T-helper 2 cell treated with Interferon-gamma antibody and Interleukin-4, amounts not matched to agents 5 μg/mL and 100 μg/mL, for 36 hours (primary cell): ENCODE measurements at regions not wholly inside any gene's neighbourhood (a gene's known extent, or its start where the extent isn't known, plus 50 kb on each side); places are given as distances from the start of the nearest gene placed in this dataset.

Experiments
- DNase-seq: peaks from one replicate; pipeline ENCODE4 v3.0.0; 2021; ENCODE audit warnings: low spot score
- H3K27ac Mint-ChIP-seq: one replicate; pipeline ENCODE4 v1.8.0; 2021; ENCODE audit warnings: mild to moderate bottlenecking, mixed read lengths
- H3K27me3 Mint-ChIP-seq: one replicate; pipeline ENCODE4 v1.8.0; 2021; ENCODE audit warnings: low read depth, mixed read lengths
- H3K36me3 Mint-ChIP-seq: one replicate; pipeline ENCODE4 v1.8.0; 2021; ENCODE audit warnings: low read depth, mixed read lengths
- H3K4me1 Mint-ChIP-seq: one replicate; pipeline ENCODE4 v1.8.0; 2021; ENCODE audit warnings: low read depth, mixed read lengths
- H3K4me3 Mint-ChIP-seq: one replicate; pipeline ENCODE4 v1.8.0; 2022; ENCODE audit warnings: mild to moderate bottlenecking, moderate library complexity, mixed read lengths
- H3K9me3 Mint-ChIP-seq: one replicate; pipeline ENCODE4 v1.8.0; 2021; ENCODE audit warnings: mixed read lengths

DNA sequence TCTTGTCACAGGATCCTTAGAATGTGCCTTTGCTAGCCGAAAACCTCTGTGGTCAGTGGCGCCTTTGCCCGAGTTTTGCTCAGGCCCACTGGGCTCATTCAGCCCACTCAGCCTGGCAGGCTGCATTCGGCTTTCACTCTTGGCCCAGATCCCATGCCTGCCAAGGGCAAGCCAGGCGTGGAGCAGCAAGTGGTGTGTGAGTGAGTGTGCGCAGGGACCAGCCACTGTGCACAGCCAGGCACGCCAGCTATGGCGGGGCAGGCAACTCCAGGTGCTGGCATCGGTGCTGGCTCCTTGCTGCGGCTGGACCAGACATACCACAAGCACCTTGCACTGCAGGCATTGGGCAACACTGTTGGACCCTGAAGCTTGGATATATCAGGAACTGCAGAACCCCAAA, 1145.1 kb upstream of the NCAM2 start:
- Mint-ChIP-seq H3K27me3 (no peaks in the 10 kb centered on the region), H3K36me3 (no peaks in the 10 kb centered on the region), H3K4me3 (no peak overlapping the region), H3K27ac (no peak overlapping the region), H3K9me3 (peaks cover 45% of the 10 kb centered on the region), H3K4me1 (no peaks in the 10 kb centered on the region)
- no peak for DNase-seq

GRCh38 chr21:19853709-19854575, 1144.3 kb upstream of the NCAM2 start:
- no peaks in the 10 kb centered on the region for H3K27me3 Mint-ChIP-seq
- no peaks in the 10 kb centered on the region for H3K36me3 Mint-ChIP-seq
- H3K9me3 Mint-ChIP-seq: peaks cover 45% of the 10 kb centered on the region
- H3K4me3 Mint-ChIP-seq: no peak overlapping the region
- no peak for DNase-seq
- H3K27ac Mint-ChIP-seq: no peak overlapping the region
- H3K4me1 Mint-ChIP-seq: no peaks in the 10 kb centered on the region

DNA sequence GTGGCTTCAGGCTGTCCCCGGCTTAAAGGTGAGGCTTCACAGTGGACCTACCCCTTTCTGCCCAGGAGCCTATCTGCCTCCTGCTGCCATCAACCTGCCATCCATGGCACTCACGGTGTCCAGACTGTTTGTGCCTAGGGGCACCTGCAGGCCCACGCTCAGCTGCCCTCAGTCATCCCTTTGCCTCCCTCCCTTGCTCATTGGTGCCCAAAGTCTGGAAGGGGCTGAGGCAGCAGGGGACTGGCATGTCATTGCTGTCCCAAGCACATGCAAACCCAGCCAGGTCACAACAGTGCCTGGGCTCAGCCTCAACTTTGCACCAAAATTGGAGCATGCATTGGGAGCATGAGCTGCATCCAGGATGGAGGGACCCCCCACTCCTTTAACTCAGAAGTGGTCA, 1142.7 kb upstream of the NCAM2 start:
- Mint-ChIP-seq H3K27ac (no peak overlapping the region), H3K4me3 (no peak overlapping the region)
- DNase-seq: no peak

DNA sequence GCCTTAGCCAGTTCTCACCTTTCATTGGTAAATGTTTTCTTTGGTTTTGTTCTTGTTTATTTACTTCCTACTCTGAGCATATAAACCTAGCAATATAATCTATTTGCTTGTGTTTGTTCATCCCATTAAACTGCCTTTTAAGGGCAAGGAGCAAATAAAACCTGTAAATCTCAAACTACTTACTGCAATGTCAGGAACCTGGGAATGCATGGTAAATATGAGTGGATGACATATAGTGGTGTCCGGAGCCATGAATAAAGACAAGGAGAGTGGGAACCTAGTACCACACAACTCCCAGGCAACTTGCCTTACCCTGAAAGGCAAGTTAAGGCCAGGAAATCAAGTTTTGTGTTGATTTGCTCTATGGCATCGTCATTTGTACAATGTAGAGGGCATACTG, 1133.7 kb upstream of the NCAM2 start:
- no peaks in the 10 kb centered on the region for H3K36me3 Mint-ChIP-seq
- H3K27ac Mint-ChIP-seq: no peak overlapping the region
- no peak overlapping the region for H3K4me3 Mint-ChIP-seq
- no peak for DNase-seq
- H3K27me3 Mint-ChIP-seq: no peaks in the 10 kb centered on the region
- H3K4me1 Mint-ChIP-seq: no peaks in the 10 kb centered on the region
- peaks cover 37% of the 10 kb centered on the region for H3K9me3 Mint-ChIP-seq

More for the DNA sequence above, 1142.7 kb upstream of the NCAM2 start:
- no peaks in the 10 kb centered on the region for H3K36me3 Mint-ChIP-seq
- H3K4me1 Mint-ChIP-seq: no peaks in the 10 kb centered on the region
- H3K9me3 Mint-ChIP-seq: peaks cover 43% of the 10 kb centered on the region
- no peaks in the 10 kb centered on the region for H3K27me3 Mint-ChIP-seq

DNA sequence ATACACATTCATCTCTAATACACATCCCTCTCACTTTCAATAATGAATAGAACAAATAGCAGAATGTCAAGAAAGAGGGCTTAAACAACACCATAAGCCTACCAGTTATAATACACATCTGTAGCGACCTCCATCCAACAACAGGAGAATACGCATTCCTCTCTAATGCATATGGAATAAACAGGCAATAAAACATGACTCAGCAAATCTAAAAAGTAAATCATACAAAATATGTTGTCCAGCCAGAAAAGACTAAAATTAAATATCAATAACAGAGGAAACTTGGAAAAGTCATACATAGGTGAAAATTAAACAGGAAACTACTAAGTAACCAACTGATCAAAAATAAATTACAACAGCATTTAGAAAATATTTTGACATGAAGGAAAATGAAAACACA, 1127.5 kb upstream of the NCAM2 start:
- H3K4me1 Mint-ChIP-seq: no peaks in the 10 kb centered on the region
- H3K36me3 Mint-ChIP-seq: no peaks in the 10 kb centered on the region
- no peak overlapping the region for H3K27ac Mint-ChIP-seq
- no peak overlapping the region for H3K4me3 Mint-ChIP-seq
- H3K27me3 Mint-ChIP-seq: no peaks in the 10 kb centered on the region
- DNase-seq: no peak
- peaks cover 32% of the 10 kb centered on the region for H3K9me3 Mint-ChIP-seq

GRCh38 chr21:19874521-19874920, 1123.7 kb upstream of the NCAM2 start:
- DNase-seq: no peak
- Mint-ChIP-seq H3K4me1 (no peaks in the 10 kb centered on the region), H3K4me3 (no peak overlapping the region), H3K27ac (no peak overlapping the region), H3K36me3 (no peaks in the 10 kb centered on the region), H3K27me3 (no peaks in the 10 kb centered on the region), H3K9me3 (peaks cover 43% of the 10 kb centered on the region)

GRCh38 chr21:19878133-19878532, 1120.1 kb upstream of the NCAM2 start:
- Mint-ChIP-seq H3K4me1 (no peaks in the 10 kb centered on the region), H3K9me3 (peaks cover 51% of the 10 kb centered on the region), H3K4me3 (no peak overlapping the region), H3K36me3 (no peaks in the 10 kb centered on the region), H3K27ac (no peak overlapping the region), H3K27me3 (no peaks in the 10 kb centered on the region)
- DNase-seq: no peak

GRCh38 chr21:19899645-19900044, 1098.6 kb upstream of the NCAM2 start:
- no peak for DNase-seq
- H3K4me1 Mint-ChIP-seq: no peaks in the 10 kb centered on the region
- no peaks in the 10 kb centered on the region for H3K36me3 Mint-ChIP-seq
- no peaks in the 10 kb centered on the region for H3K27me3 Mint-ChIP-seq
- no peak overlapping the region for H3K27ac Mint-ChIP-seq
- peaks cover 69% of the 10 kb centered on the region for H3K9me3 Mint-ChIP-seq
- H3K4me3 Mint-ChIP-seq: no peak overlapping the region

GRCh38 chr21:19900149-19900548, 1098.1 kb upstream of the NCAM2 start:
- H3K27me3 Mint-ChIP-seq: no peaks in the 10 kb centered on the region
- H3K9me3 Mint-ChIP-seq: peaks cover 66% of the 10 kb centered on the region
- DNase-seq: no peak
- no peak overlapping the region for H3K4me3 Mint-ChIP-seq
- no peaks in the 10 kb centered on the region for H3K36me3 Mint-ChIP-seq
- H3K27ac Mint-ChIP-seq: no peak overlapping the region
- no peaks in the 10 kb centered on the region for H3K4me1 Mint-ChIP-seq

GRCh38 chr21:19908390-19908789, 1089.8 kb upstream of the NCAM2 start:
- Mint-ChIP-seq H3K27ac (no peak overlapping the region), H3K4me1 (no peaks in the 10 kb centered on the region), H3K4me3 (no peak overlapping the region), H3K9me3 (peaks cover 28% of the 10 kb centered on the region), H3K27me3 (no peaks in the 10 kb centered on the region), H3K36me3 (no peaks in the 10 kb centered on the region)
- DNase-seq: no peak

- Mint-ChIP-seq H3K27me3 (no peaks in the 10 kb centered on the region), H3K4me1 (no peaks in the 10 kb centered on the region)
Measured at GRCh38 chr21:19914028-19914427, 1084.2 kb upstream of the NCAM2 start.

GRCh38 chr21:19921211-19921610, 1077.0 kb upstream of the NCAM2 start:
- no peak for DNase-seq
- Mint-ChIP-seq H3K27me3 (no peaks in the 10 kb centered on the region), H3K4me1 (no peaks in the 10 kb centered on the region)

More at GRCh38 chr21:19914028-19914427, 1084.2 kb upstream of the NCAM2 start:
- H3K36me3 Mint-ChIP-seq: no peaks in the 10 kb centered on the region
- no peak overlapping the region for H3K4me3 Mint-ChIP-seq
- no peak for DNase-seq
- H3K27ac Mint-ChIP-seq: no peak overlapping the region
- H3K9me3 Mint-ChIP-seq: peaks cover 18% of the 10 kb centered on the region

GRCh38 chr21:19922122-19922521, 1076.1 kb upstream of the NCAM2 start:
- Mint-ChIP-seq H3K4me1 (no peaks in the 10 kb centered on the region), H3K9me3 (peaks cover 32% of the 10 kb centered on the region), H3K27me3 (no peaks in the 10 kb centered on the region), H3K4me3 (no peak overlapping the region), H3K27ac (no peak overlapping the region), H3K36me3 (no peaks in the 10 kb centered on the region)
- DNase-seq: no peak

More at GRCh38 chr21:19921211-19921610, 1077.0 kb upstream of the NCAM2 start:
- H3K9me3 Mint-ChIP-seq: peaks cover 28% of the 10 kb centered on the region
- no peak overlapping the region for H3K4me3 Mint-ChIP-seq
- no peak overlapping the region for H3K27ac Mint-ChIP-seq
- no peaks in the 10 kb centered on the region for H3K36me3 Mint-ChIP-seq

- Mint-ChIP-seq H3K27me3 (no peaks in the 10 kb centered on the region), H3K4me1 (no peaks in the 10 kb centered on the region), H3K4me3 (no peak overlapping the region), H3K27ac (no peak overlapping the region), H3K36me3 (no peaks in the 10 kb centered on the region), H3K9me3 (peaks cover 47% of the 10 kb centered on the region)
- DNase-seq: no peak
Measured at GRCh38 chr21:19935467-19935866, 1062.7 kb upstream of the NCAM2 start.

GRCh38 chr21:19937619-19938018, 1060.6 kb upstream of the NCAM2 start:
- Mint-ChIP-seq H3K4me3 (no peak overlapping the region), H3K36me3 (no peaks in the 10 kb centered on the region), H3K27ac (no peak overlapping the region), H3K27me3 (no peaks in the 10 kb centered on the region), H3K9me3 (peaks cover 49% of the 10 kb centered on the region), H3K4me1 (no peaks in the 10 kb centered on the region)
- no peak for DNase-seq
